NCI-H460 (cell line): ENCODE measurements at regions not wholly inside any gene's neighbourhood (a gene's known extent, or its start where the extent isn't known, plus 50 kb on each side); places are given as distances from the start of the nearest gene placed in this dataset.
"Not testable (repeated sequence)": the region's sequence is repeated elsewhere in the genome, so short reads cannot be mapped to it uniquely, and the experiment has no call there.

Experiments used
- DNase-seq: peaks from one replicate; pipeline ENCODE4 v3.0.0-alpha.2; 2016; ENCODE audit warnings: low read depth; ENCODE audit errors: extremely low read depth

DNA sequence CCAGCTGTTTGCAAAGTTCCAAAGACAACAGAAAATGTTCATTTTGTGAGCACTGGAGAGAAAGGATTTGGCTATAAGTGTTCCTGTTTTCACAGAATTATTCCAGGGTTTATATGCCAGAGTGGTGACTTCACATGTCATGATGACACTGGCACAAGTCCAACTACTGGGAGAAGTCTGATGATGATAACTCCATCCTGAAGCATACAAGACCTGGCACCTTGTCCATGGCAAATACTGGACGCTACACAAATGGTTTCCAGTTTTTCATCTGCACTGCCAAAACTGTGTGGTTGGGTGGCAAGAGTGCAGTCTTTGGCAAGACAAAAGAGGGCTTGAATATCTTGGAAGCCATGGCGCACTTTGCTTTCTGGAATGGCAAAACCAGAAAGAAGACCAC lies 385.0 kb downstream of the CDH11 start:
- DNase-seq: no peak

DNA sequence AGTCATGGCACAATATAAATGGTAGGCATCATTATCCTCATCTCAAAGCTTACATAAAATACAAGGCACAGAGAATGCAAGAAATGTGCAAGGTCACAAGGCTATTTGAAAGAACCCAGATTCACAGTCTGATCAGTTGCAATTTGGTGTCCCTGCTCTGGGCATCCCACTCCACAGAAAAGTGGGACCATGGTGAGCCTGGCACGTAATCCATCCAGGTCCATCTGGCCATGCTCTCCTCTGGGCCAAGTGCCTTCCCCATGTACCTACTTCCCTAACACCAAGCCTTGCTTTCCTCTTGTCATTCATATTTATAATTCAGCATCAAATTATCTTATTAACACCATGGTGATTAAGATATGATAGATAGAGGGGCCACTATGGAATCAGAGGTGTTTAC lies 390.0 kb downstream of the CDH11 start:
- no peak for DNase-seq

DNA sequence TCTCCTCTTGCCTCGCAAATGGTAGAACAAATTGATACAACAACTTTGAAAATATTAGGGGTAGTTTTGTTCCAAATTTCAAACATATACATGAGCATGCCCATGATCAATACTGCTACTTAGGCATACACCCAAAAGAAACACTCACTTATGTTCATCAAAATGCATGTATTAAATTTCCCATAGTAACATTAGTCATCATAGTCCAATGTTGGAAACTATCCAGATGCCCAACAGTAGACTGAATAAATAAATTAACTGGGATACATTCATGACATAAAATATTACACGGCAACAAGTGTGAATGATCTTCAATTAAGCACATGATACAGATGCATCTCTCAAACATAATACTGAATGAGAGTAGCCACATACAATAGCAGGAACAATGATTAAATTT lies 391.6 kb downstream of the CDH11 start:
- no peak for DNase-seq

DNA sequence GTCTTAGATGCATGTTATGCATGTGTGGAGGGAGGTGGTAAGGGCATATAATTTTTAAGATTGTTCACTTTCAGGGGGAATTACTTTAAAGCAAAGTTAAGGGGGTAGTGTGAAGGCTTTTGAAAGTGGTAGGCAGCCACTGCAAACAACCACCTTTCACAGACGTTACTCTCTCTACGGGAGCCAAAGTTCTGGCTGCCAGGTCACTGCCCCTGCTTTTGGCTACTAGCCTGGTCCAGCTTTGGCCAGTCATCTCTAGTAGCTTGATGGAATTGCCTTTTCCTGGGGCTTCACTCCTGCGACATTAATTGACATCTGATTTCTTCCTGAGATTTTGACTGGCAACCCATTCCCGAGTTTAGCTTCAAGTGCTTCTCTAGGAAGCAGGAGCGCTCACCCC lies 397.5 kb downstream of the CDH11 start:
- DNase-seq: no peak

DNA sequence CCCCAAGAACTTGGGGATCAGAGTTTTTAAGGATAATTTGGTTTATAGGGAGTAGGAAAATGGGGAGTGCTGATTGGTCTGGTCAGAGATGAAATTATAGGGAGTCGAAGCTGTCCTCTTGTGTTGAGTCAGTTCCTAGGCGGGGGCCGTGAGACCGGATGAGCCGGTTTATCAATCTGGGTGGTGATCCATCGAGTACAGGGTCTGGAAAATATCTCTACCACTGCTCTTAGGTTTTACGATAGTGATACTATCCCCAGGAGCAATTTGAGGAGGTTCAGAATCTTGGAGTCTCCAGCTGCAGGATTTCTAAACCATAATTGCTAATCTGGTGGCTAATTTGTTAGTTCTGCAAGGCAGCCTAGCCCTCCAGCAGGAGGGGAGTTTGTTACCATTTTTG lies 403.4 kb downstream of the CDH11 start:
- DNase-seq: no peak

DNA sequence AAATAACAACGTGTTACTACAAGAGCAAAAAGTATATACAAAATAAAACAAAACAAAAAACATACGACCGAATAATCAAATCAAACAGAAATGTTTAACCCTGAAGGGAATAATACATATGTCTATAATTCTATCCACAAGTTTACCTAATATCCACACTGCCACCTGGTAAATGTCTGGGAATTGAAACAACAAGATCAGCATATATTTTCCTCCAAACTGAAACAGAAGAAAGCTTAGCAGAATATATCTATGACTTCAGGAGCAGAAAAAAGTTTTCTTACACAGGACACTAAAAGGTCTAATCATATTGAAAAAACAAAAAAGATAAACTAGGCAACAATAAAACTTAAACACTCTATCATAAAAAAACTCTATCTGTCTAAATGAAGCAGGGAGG lies 404.0 kb downstream of the CDH11 start:
- DNase-seq: no peak

DNA sequence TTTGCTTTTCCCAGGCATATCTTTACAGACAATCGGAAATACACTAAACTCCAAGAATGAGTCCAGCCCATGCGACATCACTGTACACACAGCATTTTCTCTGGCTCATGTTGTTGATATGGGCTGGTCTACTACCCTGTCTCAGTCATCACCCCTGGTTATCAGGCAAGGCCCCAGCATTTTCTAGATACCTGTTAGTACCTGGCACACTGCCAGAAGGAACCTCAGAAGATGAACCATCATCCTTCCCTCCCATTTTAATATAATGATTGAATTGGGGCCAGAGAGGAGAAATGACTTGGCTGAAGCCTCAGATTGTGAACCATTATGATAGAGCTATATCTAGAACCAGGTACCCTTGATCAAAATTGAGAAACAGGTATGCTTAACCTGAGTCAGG lies 406.2 kb downstream of the CDH11 start:
- no peak for DNase-seq

DNA sequence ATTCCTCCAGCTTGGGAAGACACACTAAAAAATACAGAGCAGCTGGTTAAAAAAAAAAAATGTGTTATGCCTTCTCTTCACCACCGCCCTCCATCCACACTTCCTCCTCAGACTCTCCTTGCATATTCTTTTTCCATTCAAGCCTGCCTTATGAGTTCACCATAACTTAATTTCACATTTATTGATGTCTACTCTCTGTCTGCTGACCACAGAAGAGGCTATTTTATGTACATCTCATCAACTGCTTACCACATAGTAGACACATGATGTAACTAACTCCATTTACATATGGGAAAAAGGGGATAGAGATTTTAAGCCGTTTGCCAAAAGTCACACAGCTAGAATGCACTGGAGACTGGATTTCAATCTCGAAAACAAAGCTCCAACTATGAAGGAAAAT lies 409.8 kb downstream of the CDH11 start:
- no peak for DNase-seq

DNA sequence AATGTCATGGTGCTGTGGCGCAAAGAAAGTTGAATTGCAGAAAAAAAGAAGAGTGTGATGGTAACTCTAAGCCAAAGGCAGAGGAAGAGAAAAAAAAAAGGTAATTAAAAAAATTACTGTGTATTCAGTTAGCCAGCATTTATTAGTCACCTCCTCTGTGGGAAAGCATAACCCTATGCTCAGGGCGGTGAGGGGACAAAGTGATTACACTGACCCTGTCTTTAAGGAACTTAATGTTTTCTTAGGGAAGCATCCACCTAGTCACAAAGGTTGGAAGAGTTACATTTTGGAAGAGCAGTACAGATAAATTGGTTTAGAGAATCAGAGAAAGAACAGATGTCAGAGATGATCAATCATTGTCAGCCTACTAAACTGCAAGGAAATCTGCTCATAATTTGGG lies 410.3 kb downstream of the CDH11 start:
- no peak for DNase-seq

DNA sequence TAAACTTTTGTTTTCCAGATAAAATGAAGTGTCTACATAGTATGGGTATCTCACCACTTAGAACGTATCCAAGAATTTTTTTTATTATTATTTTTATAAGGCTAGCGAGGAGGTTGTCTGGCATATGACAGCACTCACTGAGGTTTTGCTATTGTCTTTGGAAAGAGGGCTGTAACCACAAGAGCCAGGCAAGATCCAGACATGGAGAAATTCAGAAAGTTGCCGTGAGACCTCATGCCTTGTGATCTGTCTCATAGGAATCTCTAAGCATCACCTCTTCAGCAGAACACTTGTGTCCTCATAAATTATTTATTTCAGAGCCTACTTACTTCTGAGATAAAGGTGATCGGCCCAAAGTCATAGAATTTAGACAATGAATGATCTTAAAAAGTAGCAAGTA lies 410.8 kb downstream of the CDH11 start:
- no peak for DNase-seq

DNA sequence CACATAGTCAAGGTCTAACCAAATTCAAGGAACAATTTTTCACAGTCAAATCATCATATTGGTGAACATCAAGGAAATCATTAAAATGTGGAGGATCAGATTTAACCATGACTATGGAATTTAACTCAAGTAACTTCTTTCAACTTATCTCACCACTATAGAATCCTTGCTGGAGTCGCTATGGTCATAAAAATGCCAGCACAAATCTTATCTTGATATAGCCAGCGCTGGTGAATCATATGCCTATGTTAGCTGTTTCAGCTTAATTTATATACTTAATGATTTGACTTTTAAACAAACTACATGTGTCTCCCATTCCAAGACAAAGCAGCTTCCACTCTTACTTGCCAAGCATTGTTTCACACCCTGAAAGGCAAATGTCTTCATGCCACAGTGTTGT lies 416.4 kb downstream of the CDH11 start:
- DNase-seq: no peak

DNA sequence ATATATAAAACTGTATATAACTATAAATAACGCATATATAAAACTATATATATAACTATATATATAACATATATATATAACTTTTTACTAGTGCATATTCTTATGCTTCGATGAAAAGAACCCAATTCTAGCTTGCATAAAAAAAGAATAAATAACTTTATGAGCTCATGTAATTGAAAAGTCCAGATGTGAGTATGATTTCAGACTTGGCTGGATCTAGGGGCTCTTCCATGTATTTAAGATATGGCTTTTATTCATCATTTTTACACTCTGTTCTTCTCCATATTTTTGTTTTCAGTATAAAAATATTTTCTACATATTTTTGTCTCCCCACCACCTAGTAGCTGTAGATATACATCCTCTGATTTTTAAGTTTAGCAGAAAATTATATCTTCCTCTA lies 417.5 kb downstream of the CDH11 start:
- no peak for DNase-seq

DNA sequence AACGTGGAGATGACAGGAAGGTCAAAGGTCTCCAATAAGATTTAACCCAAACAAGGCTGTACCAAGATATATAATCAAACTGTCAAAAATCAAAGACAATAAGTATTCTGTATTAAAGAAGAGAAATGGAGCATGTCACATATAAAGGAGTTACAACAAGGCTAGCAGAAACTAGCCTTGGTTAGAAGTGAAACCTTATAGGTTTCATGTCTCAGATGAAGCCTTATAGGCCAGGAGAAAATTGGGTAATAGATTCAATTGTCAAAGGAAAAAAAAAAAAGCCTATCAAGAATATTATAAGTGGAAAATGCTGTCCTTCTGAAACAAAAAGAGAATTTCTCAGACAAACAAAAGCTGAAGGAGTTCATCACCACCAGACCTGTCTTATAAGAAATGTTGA lies 419.4 kb downstream of the CDH11 start:
- no peak for DNase-seq

DNA sequence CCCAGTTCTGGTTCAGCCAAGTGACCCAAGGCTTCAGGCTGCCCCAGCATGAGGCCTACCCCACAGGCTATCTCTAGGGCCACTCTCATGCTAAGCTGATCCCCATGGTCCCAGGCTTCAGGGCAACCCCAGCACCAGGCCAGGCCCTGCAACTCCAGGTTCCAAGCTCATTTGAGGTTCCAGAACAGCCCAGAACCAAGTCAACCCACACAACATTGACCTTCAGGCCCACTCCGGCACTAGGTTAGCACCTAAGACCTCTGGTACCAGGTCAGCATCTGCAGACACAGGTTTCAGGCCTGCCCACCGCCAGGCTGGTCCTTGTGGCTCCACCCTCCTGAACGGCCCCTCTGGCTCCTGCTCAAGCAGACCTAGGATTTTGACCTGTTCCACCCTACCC lies 421.2 kb downstream of the CDH11 start:
- DNase-seq: no peak

DNA sequence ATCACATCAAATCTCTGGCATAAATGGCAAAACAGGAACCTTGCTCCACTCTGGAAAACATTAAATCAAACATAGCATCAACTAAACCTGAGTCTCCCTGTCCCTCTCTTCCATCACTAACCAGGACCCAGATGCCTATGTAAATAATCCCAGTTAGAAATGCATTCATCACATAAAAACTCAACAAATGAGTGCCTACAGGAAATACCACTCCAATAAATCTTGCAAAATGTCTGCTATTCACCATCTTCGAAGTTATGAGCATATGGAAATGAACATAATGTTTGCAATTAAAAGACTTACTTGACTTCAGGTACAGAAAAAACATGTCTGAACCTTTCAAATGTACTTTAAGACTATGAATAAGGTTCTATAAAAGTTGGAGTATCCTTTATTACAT lies 425.0 kb downstream of the CDH11 start:
- no peak for DNase-seq

DNA sequence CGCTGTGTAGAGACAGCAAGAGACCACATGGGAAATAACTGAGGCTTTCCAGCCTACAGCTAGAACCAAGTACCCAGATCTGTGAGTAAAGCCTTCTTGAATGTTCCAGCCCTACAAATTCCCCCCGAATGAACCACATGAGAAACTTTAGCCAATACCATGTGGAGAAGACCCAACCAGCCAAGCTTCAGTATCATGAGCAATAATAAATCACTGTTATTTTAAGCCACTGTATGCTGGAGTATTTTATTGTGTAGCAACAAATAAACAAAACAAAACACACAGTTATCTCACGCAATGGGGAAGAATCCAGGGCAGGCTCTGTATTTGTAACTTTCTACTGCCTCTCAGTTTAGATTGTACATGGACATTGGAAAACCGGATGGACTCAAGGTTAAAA lies 426.2 kb downstream of the CDH11 start:
- no peak for DNase-seq

DNA sequence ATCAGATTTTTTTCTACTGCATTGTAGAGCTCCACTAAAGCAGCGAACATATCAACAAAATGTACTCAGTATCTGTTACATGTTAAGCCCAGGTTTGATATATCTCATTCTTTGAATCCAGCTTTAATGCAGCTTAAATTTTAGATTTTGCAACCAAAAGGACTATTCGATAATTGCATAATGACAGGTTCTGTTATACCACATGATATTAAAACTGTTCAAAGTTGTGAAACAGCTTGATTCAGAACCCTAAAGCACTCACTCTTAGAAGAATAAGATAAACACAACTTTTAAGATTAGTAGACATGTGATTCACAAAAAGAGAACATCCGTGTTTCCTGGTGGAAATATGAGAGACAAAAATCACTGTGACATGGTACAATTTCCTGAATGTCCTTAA lies 427.9 kb downstream of the CDH11 start:
- DNase-seq: no peak

DNA sequence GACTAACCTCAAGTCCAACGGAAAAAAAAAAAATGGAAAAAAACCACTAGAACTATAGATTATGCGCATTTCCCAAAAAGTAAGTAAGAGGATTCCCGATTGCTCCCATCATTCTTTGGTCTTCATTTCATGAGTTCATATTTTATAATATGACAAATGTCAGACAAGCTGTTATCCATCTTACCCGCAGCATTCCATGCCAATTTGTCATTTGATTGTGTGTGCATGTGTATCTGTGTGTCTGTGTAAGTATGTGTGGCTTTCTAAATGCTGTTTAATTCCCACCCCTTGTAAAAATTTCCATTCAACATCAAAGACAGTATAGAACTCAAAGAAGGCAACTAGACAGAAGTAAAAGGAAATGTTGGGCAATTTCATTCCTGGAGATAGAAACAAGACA lies 434.1 kb downstream of the CDH11 start:
- DNase-seq: no peak

DNA sequence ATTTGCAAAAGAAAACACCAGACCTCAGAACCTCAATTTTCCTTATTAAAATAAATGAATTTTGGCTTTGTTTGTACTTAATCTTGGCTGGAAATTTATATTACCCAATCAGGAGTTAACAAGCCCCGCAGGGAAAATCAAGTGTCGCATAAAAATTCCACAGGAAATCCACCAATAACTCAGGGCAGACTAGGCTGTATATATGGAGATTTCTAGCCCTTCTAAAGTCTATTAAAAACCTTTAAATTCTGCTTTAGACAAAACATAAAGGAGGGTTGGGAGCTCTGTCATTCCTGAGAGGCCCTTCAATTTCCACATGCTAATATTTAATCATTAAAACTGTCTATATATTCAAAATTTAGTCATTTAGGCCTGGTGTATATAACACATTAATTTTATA lies 434.7 kb downstream of the CDH11 start:
- DNase-seq: no peak

DNA sequence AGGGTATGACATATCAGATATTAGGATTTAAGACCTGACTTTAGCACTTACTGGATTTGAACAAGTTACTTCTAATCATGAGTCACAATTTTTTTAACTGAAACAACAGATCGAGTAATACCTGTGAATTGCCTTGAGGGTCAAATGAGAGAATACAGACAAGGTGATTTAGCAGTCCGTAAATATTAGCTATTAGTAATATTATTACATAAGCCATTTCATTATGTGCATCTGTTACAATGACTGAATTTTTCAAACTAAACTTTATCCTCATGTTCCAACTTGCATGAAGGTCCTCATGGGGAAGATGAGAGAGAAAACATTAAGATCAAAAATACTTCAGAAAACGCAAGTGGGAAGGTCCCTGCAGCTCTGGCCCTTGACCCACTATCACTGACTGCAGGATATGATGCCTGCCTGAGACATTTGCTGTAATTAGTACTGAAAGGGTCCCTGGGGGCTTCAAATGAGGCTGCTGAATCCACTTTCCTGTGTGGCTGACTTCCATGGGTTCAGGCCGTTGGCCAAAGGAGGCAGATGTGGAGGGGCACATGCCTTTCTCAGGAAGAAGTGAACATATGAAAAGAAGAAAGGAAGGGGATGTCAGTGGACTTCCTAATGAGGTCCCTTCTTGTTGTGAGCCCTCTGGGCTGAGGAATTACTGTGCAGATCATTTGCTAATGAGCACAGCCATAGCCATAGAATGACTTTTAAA lies 441.7 kb downstream of the CDH11 start:
- no peak for DNase-seq

DNA sequence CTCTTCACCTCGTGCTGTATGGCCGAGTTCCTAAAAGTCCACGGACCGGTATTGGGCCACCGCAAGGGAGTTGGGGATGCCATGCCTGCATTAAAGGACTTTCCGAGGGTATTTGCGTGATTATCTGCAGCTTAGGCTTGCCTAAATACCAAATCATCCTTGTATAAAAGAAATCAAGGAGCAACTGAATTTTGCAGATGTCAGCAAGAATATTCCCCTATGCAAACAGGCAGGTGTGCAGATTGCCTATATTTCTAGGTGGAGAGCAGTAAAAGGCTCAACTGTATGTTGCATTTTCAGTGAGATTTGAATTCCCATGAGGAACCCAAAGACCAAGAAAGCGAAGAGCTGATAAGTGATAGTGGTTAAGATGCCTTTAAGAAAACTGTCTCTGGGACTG lies 452.3 kb downstream of the CDH11 start:
- no peak for DNase-seq

DNA sequence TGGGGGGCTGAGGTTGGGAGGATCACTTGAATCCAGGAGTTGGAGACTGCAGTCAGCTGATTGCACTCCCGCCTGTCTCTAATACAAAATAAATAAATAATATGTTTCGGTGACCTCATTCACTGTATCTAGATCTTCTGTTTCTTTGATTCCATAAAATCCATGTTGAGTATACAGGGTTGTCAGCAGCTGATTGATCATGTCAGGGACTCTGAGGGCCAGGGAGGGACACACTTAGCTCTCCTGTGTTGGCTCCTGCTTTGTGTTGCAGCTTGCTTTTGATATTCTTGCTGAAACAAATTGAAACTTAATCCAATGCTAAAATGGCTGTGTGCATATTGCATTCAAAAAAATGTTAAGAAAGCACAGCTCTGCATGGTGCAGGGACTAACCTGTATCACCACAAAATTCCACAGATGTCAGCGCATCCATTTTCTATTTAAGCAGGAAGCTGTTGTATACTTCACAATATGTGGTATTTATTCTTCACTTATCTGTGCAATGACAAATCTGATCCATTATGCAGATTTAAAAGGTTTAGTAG lies 454.5 kb downstream of the CDH11 start:
- DNase-seq: no peak

DNA sequence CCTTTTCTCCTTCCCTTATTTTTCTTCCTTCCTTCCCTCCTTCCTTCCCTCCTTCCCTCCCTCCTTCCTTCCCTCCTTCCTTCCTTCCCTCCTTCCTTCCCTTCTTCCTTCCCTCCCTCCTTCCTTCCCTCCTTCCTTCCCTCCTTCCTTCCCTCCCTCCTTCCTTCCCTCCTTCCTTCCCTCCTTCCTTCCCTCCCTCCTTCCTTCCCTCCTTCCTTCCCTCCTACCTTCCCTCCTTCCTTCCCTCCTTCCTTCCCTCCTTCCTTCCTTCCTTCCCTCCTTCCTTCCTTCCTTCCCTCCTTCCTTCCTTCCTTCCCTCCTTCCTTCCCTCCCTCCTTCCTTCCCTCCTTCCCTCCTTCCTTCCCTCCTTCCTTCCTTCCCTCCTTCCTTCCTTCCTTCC lies 459.6 kb downstream of the CDH11 start:
- DNase-seq: not testable (repeated sequence)
